PC-3 (cell line): ENCODE measurements at regions not wholly inside any gene's neighbourhood (a gene's known extent, or its start where the extent isn't known, plus 50 kb on each side); places are given as distances from the start of the nearest gene placed in this dataset.

Source experiments
- ATAC-seq: fragments of 200-7000 bp; cut with Tn5 transposase; 2 replicates; pipeline ENCODE4 v1.9.1; 2020; ENCODE audit warnings: mild to moderate bottlenecking, moderate library complexity
- BruUV-seq: library from RNA; stranded (reverse); fragments of 400-500 nt; replicated peaks from 2 replicates; lab custom pipeline; 2021; lab: Mats Ljungman, UMichigan
- CTCF ChIA-PET: fragments of 300-600 bp; sonication (Branson Sonifier 250); formaldehyde crosslinking; loops from one replicate; lab custom pipeline; 2022; ENCODE audit warnings: antibody characterized with exemption; lab: Charles Lee
- POLR2A ChIA-PET: fragments of 300-600 bp; sonication (Branson Sonifier 250); formaldehyde crosslinking; loops from one replicate; lab custom pipeline; 2022; ENCODE audit warnings: antibody characterized with exemption; ENCODE audit not compliant: unreplicated experiment; lab: Charles Lee
- DNase-seq: peaks from one replicate; pipeline ENCODE4 v3.0.0-alpha.2; 2015
- H2AFZ ChIP-seq: fragments of 300-600 bp; sonication (generic); 2 replicates; pipeline ENCODE4 v1.6.0; 2016; ENCODE audit warnings: antibody characterized with exemption, low read length
- H3F3A ChIP-seq: fragments of 300-600 bp; sonication (generic); one replicate; pipeline ENCODE4 v1.6.0; 2017; ENCODE audit warnings: antibody characterized with exemption, low read length, control low read depth, mild to moderate bottlenecking; ENCODE audit not compliant: unreplicated experiment
- H3K27ac ChIP-seq: fragments of 300-600 bp; sonication (generic); 2 replicates; pipeline ENCODE4 v1.5.1; 2016; ENCODE audit warnings: mild to moderate bottlenecking, low read length
- H3K27me3 ChIP-seq: fragments of 300-600 bp; sonication (generic); 2 replicates; pipeline ENCODE4 v1.6.1; 2016; ENCODE audit warnings: low read length, mixed read lengths
- H3K36me3 ChIP-seq: fragments of 300-600 bp; sonication (generic); 2 replicates; pipeline ENCODE4 v1.6.1; 2016; ENCODE audit warnings: low read depth, mixed run types, low read length, mixed read lengths
- H3K4me1 ChIP-seq: fragments of 300-600 bp; sonication (generic); 2 replicates; pipeline ENCODE4 v1.5.1; 2016; ENCODE audit warnings: low read length; ENCODE audit not compliant: insufficient read depth
- H3K4me2 ChIP-seq: fragments of 300-600 bp; sonication (generic); 2 replicates; pipeline ENCODE4 v1.6.0; 2016; ENCODE audit warnings: low read length
- H3K4me3 ChIP-seq: fragments of 300-600 bp; sonication (generic); 2 replicates; pipeline ENCODE4 v1.5.1; 2016; ENCODE audit warnings: mild to moderate bottlenecking, low read length, mixed read lengths
- H3K79me2 ChIP-seq: fragments of 300-600 bp; sonication (generic); 2 replicates; pipeline ENCODE4 v1.6.1; 2017; ENCODE audit warnings: low read length, mixed read lengths
- H3K9ac ChIP-seq: fragments of 300-600 bp; sonication (generic); 2 replicates; pipeline ENCODE4 v1.6.0; 2016; ENCODE audit warnings: mild to moderate bottlenecking, low read length
- H3K9me2 ChIP-seq: fragments of 300-600 bp; sonication (generic); replicated peaks from 2 replicates; pipeline ENCODE4 v1.6.1; 2016; ENCODE audit warnings: mixed run types, low read length, mixed read lengths
- H3K9me3 ChIP-seq: fragments of 300-600 bp; sonication (generic); 2 replicates; pipeline ENCODE4 v1.6.1; 2016; ENCODE audit warnings: low read length, mixed read lengths
- H4K20me1 ChIP-seq: fragments of 300-600 bp; sonication (generic); 2 replicates; pipeline ENCODE4 v1.6.1; 2016; ENCODE audit warnings: low read length, mixed read lengths
- EZH2 ChIP-seq: fragments of 300-600 bp; sonication (generic); IDR thresholded peaks from one replicate; pipeline ENCODE4 v1.6.1; 2017; ENCODE audit warnings: antibody characterized with exemption, mild to moderate bottlenecking, low read length; ENCODE audit not compliant: unreplicated experiment
- EZH2phosphoT487 ChIP-seq: fragments of 300-600 bp; sonication (generic); IDR thresholded peaks from 2 replicates; pipeline ENCODE4 v1.6.1; 2018; ENCODE audit warnings: mild to moderate bottlenecking, antibody characterized with exemption, low read length, borderline replicate concordance
- intact Hi-C: fragments of 100-400 bp; cut with micrococcal nuclease; formaldehyde crosslinking; loops from 2 replicates; pipeline ENCODE4 v1.9.0; 2023
- TF ChIP-seq, protein P1 (sequence below): fragments of 300-600 bp; sonication (generic); conservative IDR thresholded peaks from 2 replicates; pipeline ENCODE4 v1.5.1; 2017; ENCODE audit warnings: antibody characterized with exemption, low read depth, mild to moderate bottlenecking, low read length

GRCh38 chr4:184267673-184268583, 50.3 kb upstream of the ENPP6 start:
- no peak for TF ChIP-seq EZH2phosphoT487
- TF ChIP-seq, protein P1, sequence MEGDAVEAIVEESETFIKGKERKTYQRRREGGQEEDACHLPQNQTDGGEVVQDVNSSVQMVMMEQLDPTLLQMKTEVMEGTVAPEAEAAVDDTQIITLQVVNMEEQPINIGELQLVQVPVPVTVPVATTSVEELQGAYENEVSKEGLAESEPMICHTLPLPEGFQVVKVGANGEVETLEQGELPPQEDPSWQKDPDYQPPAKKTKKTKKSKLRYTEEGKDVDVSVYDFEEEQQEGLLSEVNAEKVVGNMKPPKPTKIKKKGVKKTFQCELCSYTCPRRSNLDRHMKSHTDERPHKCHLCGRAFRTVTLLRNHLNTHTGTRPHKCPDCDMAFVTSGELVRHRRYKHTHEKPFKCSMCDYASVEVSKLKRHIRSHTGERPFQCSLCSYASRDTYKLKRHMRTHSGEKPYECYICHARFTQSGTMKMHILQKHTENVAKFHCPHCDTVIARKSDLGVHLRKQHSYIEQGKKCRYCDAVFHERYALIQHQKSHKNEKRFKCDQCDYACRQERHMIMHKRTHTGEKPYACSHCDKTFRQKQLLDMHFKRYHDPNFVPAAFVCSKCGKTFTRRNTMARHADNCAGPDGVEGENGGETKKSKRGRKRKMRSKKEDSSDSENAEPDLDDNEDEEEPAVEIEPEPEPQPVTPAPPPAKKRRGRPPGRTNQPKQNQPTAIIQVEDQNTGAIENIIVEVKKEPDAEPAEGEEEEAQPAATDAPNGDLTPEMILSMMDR, result no peak
- TF ChIP-seq EZH2, result no peak
- Histone ChIP-seq H3K4me1 (peaks cover 25% of the 10 kb centered on the region), H3K9ac (no peak overlapping the region), H3F3A (no peaks in the 10 kb centered on the region), H3K9me3 (no peaks in the 10 kb centered on the region), H3K9me2 (no peaks in the 10 kb centered on the region), H3K4me2 (peak overlapping the region; percentile 75), H2AFZ (peak overlapping the region; percentile 68), H4K20me1 (no peaks in the 10 kb centered on the region), H3K79me2 (no peaks in the 10 kb centered on the region), H3K27ac (peak overlapping the region; percentile 57), H3K36me3 (no peaks in the 10 kb centered on the region; the same call in 1 of the 2 replicates), H3K4me3 (peak overlapping the region; percentile 47), H3K27me3 (no peaks in the 10 kb centered on the region)
- intact Hi-C loops, result loop anchor here (5.0 to 10.0 kb wide), 3 partner anchors 149 to 467 kb away; partner anchors contain the start of genes CENPU and IRF2
- POLR2A ChIA-PET, result no interaction called here
- DNase-seq (peak; percentile 65), ATAC-seq (peak; percentile 59)
- CTCF ChIA-PET, result no interaction called here
- BruUV-seq, result no TSS peak
